Activated naive CD4-positive, alpha-beta T cell treated with anti-CD3 and anti-CD28 coated beads, Interleukin-2, amount 50 U/mL, for 24 hours (primary cell): ENCODE measurements at regions not wholly inside any gene's neighbourhood (a gene's known extent, or its start where the extent isn't known, plus 50 kb on each side); places are given as distances from the start of the nearest gene placed in this dataset.

Experiments
- H3K27ac Mint-ChIP-seq: one replicate; pipeline ENCODE4 v1.8.0; 2021; ENCODE audit warnings: mild to moderate bottlenecking, mixed read lengths
- H3K27me3 Mint-ChIP-seq: one replicate; pipeline ENCODE4 v1.8.0; 2021; ENCODE audit warnings: mixed read lengths
- H3K36me3 Mint-ChIP-seq: one replicate; pipeline ENCODE4 v1.8.0; 2021; ENCODE audit warnings: mixed read lengths
- H3K4me1 Mint-ChIP-seq: one replicate; pipeline ENCODE4 v1.8.0; 2021; ENCODE audit warnings: mixed read lengths
- H3K4me3 Mint-ChIP-seq: one replicate; pipeline ENCODE4 v1.8.0; 2021; ENCODE audit warnings: mild to moderate bottlenecking, mixed read lengths
- H3K9me3 Mint-ChIP-seq: one replicate; pipeline ENCODE4 v1.8.0; 2021; ENCODE audit warnings: mixed read lengths

GRCh38 chr3:74564560-74564959, 49.9 kb downstream of the CNTN3 start:
- no peak overlapping the region for H3K4me3 Mint-ChIP-seq
- no peaks in the 10 kb centered on the region for H3K4me1 Mint-ChIP-seq
- no peaks in the 10 kb centered on the region for H3K36me3 Mint-ChIP-seq
- no peaks in the 10 kb centered on the region for H3K27me3 Mint-ChIP-seq
- no peak overlapping the region for H3K27ac Mint-ChIP-seq
- H3K9me3 Mint-ChIP-seq, result peaks cover 21% of the 10 kb centered on the region

- Mint-ChIP-seq H3K27me3 (no peaks in the 10 kb centered on the region), H3K27ac (no peak overlapping the region), H3K4me1 (no peaks in the 10 kb centered on the region)
Measured at GRCh38 chr3:74562558-74563269, 51.7 kb downstream of the CNTN3 start.

GRCh38 chr3:74561881-74562280, 52.6 kb downstream of the CNTN3 start:
- H3K4me3 Mint-ChIP-seq, result no peak overlapping the region
- no peaks in the 10 kb centered on the region for H3K4me1 Mint-ChIP-seq
- H3K9me3 Mint-ChIP-seq, result peaks cover 15% of the 10 kb centered on the region
- no peak overlapping the region for H3K27ac Mint-ChIP-seq
- no peaks in the 10 kb centered on the region for H3K36me3 Mint-ChIP-seq
- no peaks in the 10 kb centered on the region for H3K27me3 Mint-ChIP-seq

More at GRCh38 chr3:74562558-74563269, 51.7 kb downstream of the CNTN3 start:
- no peak overlapping the region for H3K4me3 Mint-ChIP-seq
- no peaks in the 10 kb centered on the region for H3K36me3 Mint-ChIP-seq
- H3K9me3 Mint-ChIP-seq, result peaks cover 19% of the 10 kb centered on the region

GRCh38 chr3:74559261-74559660, 55.2 kb downstream of the CNTN3 start:
- Mint-ChIP-seq H3K4me3 (no peak overlapping the region), H3K4me1 (no peaks in the 10 kb centered on the region), H3K36me3 (no peaks in the 10 kb centered on the region), H3K27ac (no peak overlapping the region), H3K27me3 (no peaks in the 10 kb centered on the region), H3K9me3 (peaks cover 19% of the 10 kb centered on the region)

GRCh38 chr3:74550686-74551085, 63.8 kb downstream of the CNTN3 start:
- H3K4me1 Mint-ChIP-seq, result no peaks in the 10 kb centered on the region
- no peaks in the 10 kb centered on the region for H3K36me3 Mint-ChIP-seq
- H3K4me3 Mint-ChIP-seq, result no peak overlapping the region
- peaks cover 7% of the 10 kb centered on the region for H3K9me3 Mint-ChIP-seq
- H3K27ac Mint-ChIP-seq, result no peak overlapping the region
- H3K27me3 Mint-ChIP-seq, result no peaks in the 10 kb centered on the region

GRCh38 chr3:74546426-74546825, 68.0 kb downstream of the CNTN3 start:
- Mint-ChIP-seq H3K27ac (no peak overlapping the region), H3K27me3 (no peaks in the 10 kb centered on the region), H3K4me3 (no peak overlapping the region), H3K36me3 (no peaks in the 10 kb centered on the region), H3K9me3 (peaks cover 5% of the 10 kb centered on the region), H3K4me1 (no peaks in the 10 kb centered on the region)

GRCh38 chr3:74542441-74542840, 72.0 kb downstream of the CNTN3 start:
- Mint-ChIP-seq H3K9me3 (peaks cover 6% of the 10 kb centered on the region), H3K4me3 (no peak overlapping the region), H3K4me1 (no peaks in the 10 kb centered on the region), H3K27me3 (no peaks in the 10 kb centered on the region), H3K27ac (no peak overlapping the region), H3K36me3 (no peaks in the 10 kb centered on the region)

GRCh38 chr3:74539876-74540275, 74.6 kb downstream of the CNTN3 start:
- H3K4me3 Mint-ChIP-seq, result no peak overlapping the region
- H3K4me1 Mint-ChIP-seq, result no peaks in the 10 kb centered on the region
- no peaks in the 10 kb centered on the region for H3K36me3 Mint-ChIP-seq
- peaks cover 6% of the 10 kb centered on the region for H3K9me3 Mint-ChIP-seq
- H3K27ac Mint-ChIP-seq, result no peak overlapping the region
- H3K27me3 Mint-ChIP-seq, result no peaks in the 10 kb centered on the region

- peaks cover 6% of the 10 kb centered on the region for H3K9me3 Mint-ChIP-seq
- no peaks in the 10 kb centered on the region for H3K27me3 Mint-ChIP-seq
- H3K4me3 Mint-ChIP-seq, result no peak overlapping the region
- no peaks in the 10 kb centered on the region for H3K36me3 Mint-ChIP-seq
- H3K4me1 Mint-ChIP-seq, result no peaks in the 10 kb centered on the region
- no peak overlapping the region for H3K27ac Mint-ChIP-seq
Measured at GRCh38 chr3:74538669-74539068, 75.8 kb downstream of the CNTN3 start.

- Mint-ChIP-seq H3K27ac (no peak overlapping the region), H3K36me3 (no peaks in the 10 kb centered on the region), H3K4me1 (no peaks in the 10 kb centered on the region), H3K4me3 (no peak overlapping the region), H3K9me3 (peaks cover 6% of the 10 kb centered on the region), H3K27me3 (no peaks in the 10 kb centered on the region)
Measured at GRCh38 chr3:74537857-74538256, 76.6 kb downstream of the CNTN3 start.

GRCh38 chr3:74537164-74537563, 77.3 kb downstream of the CNTN3 start:
- Mint-ChIP-seq H3K36me3 (no peaks in the 10 kb centered on the region), H3K9me3 (peaks cover 6% of the 10 kb centered on the region), H3K4me3 (no peak overlapping the region), H3K27me3 (no peaks in the 10 kb centered on the region), H3K27ac (no peak overlapping the region), H3K4me1 (no peaks in the 10 kb centered on the region)

GRCh38 chr3:74535281-74535680, 79.2 kb downstream of the CNTN3 start:
- Mint-ChIP-seq H3K27me3 (no peaks in the 10 kb centered on the region), H3K9me3 (peaks cover under 1% of the 10 kb centered on the region), H3K4me1 (no peaks in the 10 kb centered on the region), H3K4me3 (no peak overlapping the region), H3K36me3 (no peaks in the 10 kb centered on the region), H3K27ac (no peak overlapping the region)

GRCh38 chr3:74534611-74535010, 79.8 kb downstream of the CNTN3 start:
- no peaks in the 10 kb centered on the region for H3K4me1 Mint-ChIP-seq
- no peak overlapping the region for H3K27ac Mint-ChIP-seq
- no peaks in the 10 kb centered on the region for H3K27me3 Mint-ChIP-seq
- H3K4me3 Mint-ChIP-seq, result no peak overlapping the region
- H3K9me3 Mint-ChIP-seq, result no peaks in the 10 kb centered on the region
- H3K36me3 Mint-ChIP-seq, result no peaks in the 10 kb centered on the region

GRCh38 chr3:74532446-74532845, 82.0 kb downstream of the CNTN3 start:
- Mint-ChIP-seq H3K27ac (no peak overlapping the region), H3K27me3 (no peaks in the 10 kb centered on the region), H3K4me3 (no peak overlapping the region), H3K9me3 (no peaks in the 10 kb centered on the region), H3K4me1 (no peaks in the 10 kb centered on the region), H3K36me3 (no peaks in the 10 kb centered on the region)

- H3K9me3 Mint-ChIP-seq, result no peaks in the 10 kb centered on the region
- no peaks in the 10 kb centered on the region for H3K27me3 Mint-ChIP-seq
- H3K4me1 Mint-ChIP-seq, result no peaks in the 10 kb centered on the region
- H3K36me3 Mint-ChIP-seq, result no peaks in the 10 kb centered on the region
- no peak overlapping the region for H3K4me3 Mint-ChIP-seq
- no peak overlapping the region for H3K27ac Mint-ChIP-seq
Measured at GRCh38 chr3:74531491-74531890, 83.0 kb downstream of the CNTN3 start.

GRCh38 chr3:74529145-74529544, 85.3 kb downstream of the CNTN3 start:
- H3K4me1 Mint-ChIP-seq, result no peaks in the 10 kb centered on the region
- H3K27ac Mint-ChIP-seq, result no peak overlapping the region
- no peaks in the 10 kb centered on the region for H3K9me3 Mint-ChIP-seq

GRCh38 chr3:74527566-74527965, 86.9 kb downstream of the CNTN3 start:
- H3K27me3 Mint-ChIP-seq, result no peaks in the 10 kb centered on the region
- no peak overlapping the region for H3K4me3 Mint-ChIP-seq
- no peaks in the 10 kb centered on the region for H3K9me3 Mint-ChIP-seq
- no peaks in the 10 kb centered on the region for H3K36me3 Mint-ChIP-seq
- no peak overlapping the region for H3K27ac Mint-ChIP-seq
- no peaks in the 10 kb centered on the region for H3K4me1 Mint-ChIP-seq

More at GRCh38 chr3:74529145-74529544, 85.3 kb downstream of the CNTN3 start:
- no peaks in the 10 kb centered on the region for H3K36me3 Mint-ChIP-seq
- H3K27me3 Mint-ChIP-seq, result no peaks in the 10 kb centered on the region
- no peak overlapping the region for H3K4me3 Mint-ChIP-seq
